A673 (cell line): ENCODE measurements at regions not wholly inside any gene's neighbourhood (a gene's known extent, or its start where the extent isn't known, plus 50 kb on each side); places are given as distances from the start of the nearest gene placed in this dataset.

Source experiments
- BruUV-seq: library from RNA; stranded (reverse); fragments of 400-500 nt; replicated peaks from 2 replicates; lab custom pipeline; 2021; lab: Mats Ljungman, UMichigan
- CTCF ChIA-PET: fragments of 300-600 bp; sonication (Branson Sonifier 250); formaldehyde crosslinking; loops from one replicate; lab custom pipeline; 2022; ENCODE audit warnings: antibody characterized with exemption; lab: Charles Lee
- POLR2A ChIA-PET: fragments of 300-600 bp; sonication (Branson Sonifier 250); formaldehyde crosslinking; loops from one replicate; lab custom pipeline; 2022; ENCODE audit warnings: antibody characterized with exemption; ENCODE audit not compliant: low non-redundant PET; lab: Charles Lee
- DNase-seq: peaks from one replicate; pipeline ENCODE4 v3.0.0-alpha.2; 2015; ENCODE audit warnings: low spot score
- H3K27ac ChIP-seq: fragments of 200-600 bp; sonication (generic); 2 replicates; pipeline ENCODE4 v1.5.1; 2016; ENCODE audit warnings: mixed run types, low read depth, mild to moderate bottlenecking, mixed read lengths, antibody characterized with exemption, low read length; ENCODE audit not compliant: poor library complexity, severe bottlenecking
- H3K27me3 ChIP-seq: fragments of 200-600 bp; sonication (generic); replicated peaks from 2 replicates; pipeline ENCODE4 v1.6.1; 2017; ENCODE audit warnings: mixed run types, low read depth, mild to moderate bottlenecking, mixed read lengths, antibody characterized with exemption, low read length; ENCODE audit not compliant: insufficient read depth, poor library complexity
- H3K36me3 ChIP-seq: fragments of 200-600 bp; sonication (generic); 2 replicates; pipeline ENCODE4 v1.6.1; 2016; ENCODE audit warnings: mixed run types, mild to moderate bottlenecking, mixed read lengths, antibody characterized with exemption, low read length; ENCODE audit not compliant: insufficient read depth, poor library complexity, severe bottlenecking
- H3K4me1 ChIP-seq: fragments of 200-600 bp; sonication (generic); 2 replicates; pipeline ENCODE4 v1.6.1; 2017; ENCODE audit warnings: mixed run types, mild to moderate bottlenecking, mixed read lengths, antibody characterized with exemption, low read length; ENCODE audit not compliant: insufficient read depth, poor library complexity, severe bottlenecking
- H3K4me3 ChIP-seq: fragments of 200-600 bp; sonication (generic); 2 replicates; pipeline ENCODE4 v1.5.1; 2016; ENCODE audit warnings: low read depth, mixed run types, mild to moderate bottlenecking, mixed read lengths, low read length; ENCODE audit not compliant: poor library complexity, severe bottlenecking
- H3K9me3 ChIP-seq: fragments of 200-600 bp; sonication (generic); 2 replicates; pipeline ENCODE4 v1.6.1; 2016; ENCODE audit warnings: mixed run types, low read depth, mild to moderate bottlenecking, mixed read lengths, antibody characterized with exemption, low read length; ENCODE audit not compliant: poor library complexity, severe bottlenecking
- EZH2 ChIP-seq: fragments of 200-600 bp; sonication (generic); IDR thresholded peaks from 2 replicates; pipeline ENCODE4 v1.6.1; 2017; ENCODE audit warnings: borderline replicate concordance, low read depth, mild to moderate bottlenecking, mixed read lengths, antibody characterized with exemption, low read length; ENCODE audit not compliant: poor library complexity, severe bottlenecking
- intact Hi-C: fragments of 100-400 bp; cut with micrococcal nuclease; formaldehyde crosslinking; loops from one replicate; pipeline ENCODE4 v1.10.0; 2022; ENCODE audit not compliant: unreplicated experiment
- TF ChIP-seq, protein P1 (sequence below): fragments of 300-800, 200-600 bp; sonication (generic); conservative IDR thresholded peaks from 2 replicates; pipeline ENCODE4 v1.5.1; 2017; ENCODE audit warnings: low read depth, mild to moderate bottlenecking, antibody characterized with exemption, low read length, moderate library complexity, mixed read lengths

DNA sequence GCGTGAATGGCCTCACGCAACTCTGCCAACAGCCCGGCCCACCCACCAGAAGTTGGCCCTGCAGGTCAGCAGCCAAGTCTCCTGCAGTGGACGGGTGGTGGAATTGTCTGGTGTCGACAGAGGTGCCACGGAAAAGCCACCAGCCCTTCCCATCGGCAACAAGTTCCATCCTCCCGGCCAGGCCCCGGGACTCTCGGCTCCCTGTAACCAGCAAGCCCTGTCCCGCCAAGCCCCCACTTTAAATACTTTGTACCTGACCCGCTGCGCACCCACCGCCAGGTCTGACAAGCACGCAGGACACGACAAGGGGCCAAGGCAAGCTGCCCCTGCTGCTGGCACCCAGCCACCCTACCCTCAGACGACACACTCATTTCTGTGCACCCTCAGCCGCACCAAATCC, 100.8 kb downstream of the RBFOX3 start:
- no peak overlapping the region for H3K27ac ChIP-seq
- no peaks in the 10 kb centered on the region for H3K4me1 ChIP-seq
- H3K27me3 ChIP-seq, result peaks cover 6% of the 10 kb centered on the region
- TF ChIP-seq EZH2, result no peak
- TF ChIP-seq, protein P1, sequence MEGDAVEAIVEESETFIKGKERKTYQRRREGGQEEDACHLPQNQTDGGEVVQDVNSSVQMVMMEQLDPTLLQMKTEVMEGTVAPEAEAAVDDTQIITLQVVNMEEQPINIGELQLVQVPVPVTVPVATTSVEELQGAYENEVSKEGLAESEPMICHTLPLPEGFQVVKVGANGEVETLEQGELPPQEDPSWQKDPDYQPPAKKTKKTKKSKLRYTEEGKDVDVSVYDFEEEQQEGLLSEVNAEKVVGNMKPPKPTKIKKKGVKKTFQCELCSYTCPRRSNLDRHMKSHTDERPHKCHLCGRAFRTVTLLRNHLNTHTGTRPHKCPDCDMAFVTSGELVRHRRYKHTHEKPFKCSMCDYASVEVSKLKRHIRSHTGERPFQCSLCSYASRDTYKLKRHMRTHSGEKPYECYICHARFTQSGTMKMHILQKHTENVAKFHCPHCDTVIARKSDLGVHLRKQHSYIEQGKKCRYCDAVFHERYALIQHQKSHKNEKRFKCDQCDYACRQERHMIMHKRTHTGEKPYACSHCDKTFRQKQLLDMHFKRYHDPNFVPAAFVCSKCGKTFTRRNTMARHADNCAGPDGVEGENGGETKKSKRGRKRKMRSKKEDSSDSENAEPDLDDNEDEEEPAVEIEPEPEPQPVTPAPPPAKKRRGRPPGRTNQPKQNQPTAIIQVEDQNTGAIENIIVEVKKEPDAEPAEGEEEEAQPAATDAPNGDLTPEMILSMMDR, result no peak
- ChIA-PET CTCF (no interaction called here), POLR2A (interaction anchor here (0.7 kb wide), 1 partner anchor 109 kb away, joined by 4 read pairs; no protein-coding TSS in a partner anchor)
- H3K4me3 ChIP-seq, result no peak overlapping the region
- no peaks in the 10 kb centered on the region for H3K9me3 ChIP-seq
- DNase-seq, result no peak
- H3K36me3 ChIP-seq, result no peaks in the 10 kb centered on the region
- intact Hi-C loops, result no loop called here
- BruUV-seq, result no TSS peak

DNA sequence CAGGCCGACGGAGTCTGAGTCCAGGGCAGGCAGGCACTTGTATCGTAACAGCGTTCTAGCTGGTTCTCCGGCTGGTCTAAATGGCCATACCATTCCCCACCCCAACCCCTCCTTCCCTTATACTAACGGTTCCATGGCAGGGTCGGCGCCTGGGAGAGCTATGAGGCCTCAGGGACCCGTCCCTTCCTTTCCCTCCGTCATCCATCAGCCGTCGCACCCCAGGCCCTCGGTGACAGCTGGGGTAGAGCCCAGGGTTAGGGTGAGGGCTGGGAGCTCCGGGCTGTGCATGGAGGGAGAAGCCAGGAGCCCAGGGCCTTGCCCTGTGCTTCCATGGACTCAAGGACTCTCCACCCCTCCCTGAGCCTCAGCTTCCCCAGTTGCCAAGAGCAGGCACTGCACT, 101.4 kb downstream of the RBFOX3 start:
- intact Hi-C loops, result no loop called here
- no TSS peak for BruUV-seq
- CTCF ChIA-PET, result no interaction called here

DNA sequence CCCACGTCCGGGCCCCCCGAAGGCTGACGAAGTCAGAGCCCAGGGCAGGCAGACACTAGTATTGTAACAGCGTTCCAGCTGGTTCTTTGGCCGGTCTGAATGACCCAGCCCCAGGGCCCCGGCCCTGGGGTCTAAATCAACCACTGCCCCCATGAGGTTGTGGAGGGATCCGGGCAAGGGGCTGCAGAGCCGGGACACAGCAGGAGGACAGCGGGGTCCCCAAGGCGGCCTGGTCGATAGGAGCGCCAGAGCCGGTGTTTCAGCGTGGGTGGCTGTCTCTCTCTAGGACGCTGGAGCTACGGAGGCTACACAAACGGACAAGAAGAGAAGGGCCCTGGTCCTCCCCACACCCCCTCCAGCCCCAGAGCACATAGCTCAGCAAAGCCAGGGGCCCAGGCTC, 101.8 kb downstream of the RBFOX3 start:
- Histone ChIP-seq H3K27ac (no peak overlapping the region), H3K27me3 (peaks cover 13% of the 10 kb centered on the region), H3K36me3 (no peaks in the 10 kb centered on the region), H3K9me3 (no peaks in the 10 kb centered on the region), H3K4me3 (no peak overlapping the region), H3K4me1 (no peaks in the 10 kb centered on the region)
- TF ChIP-seq, protein P1, result no peak
- no peak for TF ChIP-seq EZH2
- intact Hi-C loops, result no loop called here
- DNase-seq, result no peak
- BruUV-seq, result no TSS peak
- POLR2A ChIA-PET, result no interaction called here
- CTCF ChIA-PET, result no interaction called here

More for the DNA sequence above, 101.4 kb downstream of the RBFOX3 start:
- H3K27ac ChIP-seq, result no peak overlapping the region
- TF ChIP-seq EZH2, result no peak
- TF ChIP-seq, protein P1, result no peak
- DNase-seq, result no peak
- no peaks in the 10 kb centered on the region for H3K9me3 ChIP-seq
- no peak overlapping the region for H3K4me3 ChIP-seq
- H3K27me3 ChIP-seq, result peaks cover 8% of the 10 kb centered on the region
- no peaks in the 10 kb centered on the region for H3K36me3 ChIP-seq
- POLR2A ChIA-PET, result interaction anchor here (0.7 kb wide), 1 partner anchor 108 kb away, joined by 4 read pairs; no protein-coding TSS in a partner anchor
- H3K4me1 ChIP-seq, result no peaks in the 10 kb centered on the region
